ENCODE measurements at regions not wholly inside any gene's neighbourhood (a gene's known extent, or its start where the extent isn't known, plus 50 kb on each side); places are given as distances from the start of the nearest gene placed in this dataset.

GRCh38 chr4:107153956-107154355 is 117.8 kb upstream of the DKK2 start:
- no peak overlapping the region for H2BK15ac ChIP-seq (ENCODE audit: low read depth, low read length)
- no TSS peak for BruUV-seq (replicated peaks)
- no CpG with 5 or more reads among the region's 2 CpGs for WGBS, 2 experiments (ENCODE audit: extremely low coverage in 2 of 2, insufficient read length in 1 of 2)
- H3K18ac ChIP-seq (ENCODE audit: low read depth, low read length) = no peak overlapping the region
- H3K56ac ChIP-seq (ENCODE audit: extremely low read depth, insufficient read depth, low read length) = no peak overlapping the region
- no peak overlapping the region for H2BK20ac ChIP-seq (ENCODE audit: low read depth, low read length)
- H3K79me1 ChIP-seq (ENCODE audit: low read depth in 1 of 2, low read length in 2 of 2) = no peaks in the 10 kb centered on the region
- no peak overlapping the region for H3K14ac ChIP-seq (replicated peaks; ENCODE audit: low read depth, low read length)
- no peak overlapping the region for H3K4me3 ChIP-seq (ENCODE audit: insufficient read depth, low read depth, low read length)
- ChIA-PET CTCF (interaction anchor here (0.7 kb wide), 1 partner anchor 217 kb away, joined by 3 read pairs; no protein-coding TSS in a partner anchor), POLR2A (ENCODE audit: unreplicated experiment) (no interaction called here)
- ATAC-seq (ENCODE audit: low read depth) (no peak), DNase-seq (no peak)
- dilution Hi-C loops (cut with HindIII; ENCODE audit: low sequenced_read_pairs, unreplicated experiment) = no loop called here
- intact Hi-C loops (cut with micrococcal nuclease) = no loop called here
- no peaks in the 10 kb centered on the region for H3K4me1 ChIP-seq (ENCODE audit: control insufficient read depth, insufficient read depth, low read length)
- no peak overlapping the region for H3K4ac ChIP-seq (ENCODE audit: low read depth, low read length)
- H2AFZ ChIP-seq (replicated peaks; ENCODE audit: low read length, poor library complexity) = no peak overlapping the region
- no peak overlapping the region for H4K91ac ChIP-seq (ENCODE audit: insufficient read depth, low read depth, low read length)
- H4K20me1 ChIP-seq (ENCODE audit: insufficient read depth, low read length) = no peaks in the 10 kb centered on the region
- H2AK5ac ChIP-seq (ENCODE audit: low read depth, low read length) = no peak overlapping the region
- no peaks in the 10 kb centered on the region for H3K36me3 ChIP-seq (ENCODE audit: control insufficient read depth, insufficient read depth, low read length)
- H3K9me3 ChIP-seq (ENCODE audit: control insufficient read depth, insufficient read depth, low read length) = no peaks in the 10 kb centered on the region
- no peak overlapping the region for H3K9ac ChIP-seq (ENCODE audit: low read depth, low read length)
- no peak overlapping the region for H3K23ac ChIP-seq (ENCODE audit: low read depth, low read length)
- H3K9me1 ChIP-seq (ENCODE audit: insufficient read depth, low read length) = no peaks in the 10 kb centered on the region
- H2AK9ac ChIP-seq (replicated peaks; ENCODE audit: low read depth, low read length, poor library complexity) = no peak overlapping the region
- H3K4me2 ChIP-seq (ENCODE audit: low read depth, low read length) = no peak overlapping the region
- no peak for TF ChIP-seq CEBPB (IDR thresholded peaks at IDR 0.05; ENCODE audit: low read depth, low read length)
- no peak for TF ChIP-seq MXI1 (IDR thresholded peaks at IDR 0.05; ENCODE audit: borderline replicate concordance, low read depth, low read length)
- TF ChIP-seq MAFK (IDR thresholded peaks at IDR 0.05; ENCODE audit: low read depth, low read length) = no peak
- TF ChIP-seq USF2 (IDR thresholded peaks at IDR 0.05; ENCODE audit: low read depth, low read length) = no peak
- no peak for TF ChIP-seq RFX5 (IDR thresholded peaks at IDR 0.05; ENCODE audit: low read depth, low read length)
- no peak for TF ChIP-seq SMC3 (IDR thresholded peaks at IDR 0.05; ENCODE audit: low read depth, low read length)
- no peak for TF ChIP-seq BHLHE40 (IDR thresholded peaks at IDR 0.05; ENCODE audit: low read depth, low read length)
- no peak for TF ChIP-seq RCOR1 (IDR thresholded peaks at IDR 0.05; ENCODE audit: insufficient replicate concordance, low read length)
- TF ChIP-seq POLR2A (IDR thresholded peaks at IDR 0.05; ENCODE audit: low read depth, low read length) = no peak
- TF ChIP-seq MAZ (IDR thresholded peaks at IDR 0.05; ENCODE audit: borderline replicate concordance, low read depth, low read length) = no peak
- no peak for TF ChIP-seq CTCF (conservative IDR thresholded peaks at IDR 0.05; ENCODE audit: low read depth, low read length)
- no peak for TF ChIP-seq NFE2L2 (IDR thresholded peaks at IDR 0.05; ENCODE audit: low read depth, low read length)
- no peak overlapping the region for H4K8ac ChIP-seq (ENCODE audit: low read depth in 2 of 2, low read length in 2 of 2)
- no peak overlapping the region for H3K27ac ChIP-seq (ENCODE audit: insufficient read depth, low read length)
- no peak overlapping the region for H4K5ac ChIP-seq (ENCODE audit: low read depth, low read length)
- in situ Hi-C loops (cut with MboI; ENCODE audit: low sequenced_read_pairs) = no loop called here
- no peaks in the 10 kb centered on the region for H3K27me3 ChIP-seq (ENCODE audit: control insufficient read depth, insufficient read depth, low read length)
- H2BK5ac ChIP-seq (ENCODE audit: low read depth, low read length, poor library complexity, severe bottlenecking) = no peak overlapping the region
- no peak overlapping the region for H2BK120ac ChIP-seq (ENCODE audit: low read depth, low read length)
